AG09319 (cell line): ENCODE measurements at regions not wholly inside any gene's neighbourhood (a gene's known extent, or its start where the extent isn't known, plus 50 kb on each side); places are given as distances from the start of the nearest gene placed in this dataset.

Experiments used
- DNase-seq: peaks from one replicate; pipeline ENCODE4 v3.0.0-alpha.2; 2010; ENCODE audit warnings: low read depth; ENCODE audit errors: extremely low read depth
- TF ChIP-seq, protein P1 (sequence below): IDR thresholded peaks from 2 replicates; pipeline ENCODE4 v1.5.1; 2011; ENCODE audit warnings: low read depth, mild to moderate bottlenecking, inconsistent platforms, low read length, moderate library complexity

DNA sequence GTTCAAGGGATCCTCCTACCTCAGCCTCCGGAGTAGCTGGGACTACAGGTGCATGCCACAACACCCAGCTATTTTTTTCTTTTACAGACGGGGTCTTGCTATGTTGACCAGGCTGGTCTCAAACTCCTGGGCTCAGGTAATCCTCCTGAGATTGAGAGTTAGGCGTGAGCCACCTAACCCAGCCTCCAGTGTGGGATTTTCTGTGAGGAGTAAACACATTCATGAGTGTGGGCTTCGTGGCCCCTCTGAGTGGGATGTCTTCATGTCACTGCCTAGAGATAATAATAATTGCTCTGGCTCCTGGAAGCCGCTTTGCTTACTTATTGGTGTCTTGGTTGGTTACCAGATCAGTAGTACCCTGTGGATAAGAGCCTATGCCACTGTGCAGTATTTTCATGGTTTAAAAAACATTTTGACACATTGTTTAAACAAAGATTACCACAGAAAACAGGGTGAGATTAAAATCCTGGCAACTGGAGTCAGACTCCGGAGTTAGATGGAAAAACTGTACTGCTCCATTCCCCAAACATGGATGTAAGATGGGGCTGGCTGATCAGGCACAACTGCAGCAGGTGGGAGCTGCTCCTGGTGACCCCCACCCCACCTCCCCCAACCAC lies 159.1 kb upstream of the RAB4A start:
- no peak for DNase-seq
- TF ChIP-seq, protein P1, sequence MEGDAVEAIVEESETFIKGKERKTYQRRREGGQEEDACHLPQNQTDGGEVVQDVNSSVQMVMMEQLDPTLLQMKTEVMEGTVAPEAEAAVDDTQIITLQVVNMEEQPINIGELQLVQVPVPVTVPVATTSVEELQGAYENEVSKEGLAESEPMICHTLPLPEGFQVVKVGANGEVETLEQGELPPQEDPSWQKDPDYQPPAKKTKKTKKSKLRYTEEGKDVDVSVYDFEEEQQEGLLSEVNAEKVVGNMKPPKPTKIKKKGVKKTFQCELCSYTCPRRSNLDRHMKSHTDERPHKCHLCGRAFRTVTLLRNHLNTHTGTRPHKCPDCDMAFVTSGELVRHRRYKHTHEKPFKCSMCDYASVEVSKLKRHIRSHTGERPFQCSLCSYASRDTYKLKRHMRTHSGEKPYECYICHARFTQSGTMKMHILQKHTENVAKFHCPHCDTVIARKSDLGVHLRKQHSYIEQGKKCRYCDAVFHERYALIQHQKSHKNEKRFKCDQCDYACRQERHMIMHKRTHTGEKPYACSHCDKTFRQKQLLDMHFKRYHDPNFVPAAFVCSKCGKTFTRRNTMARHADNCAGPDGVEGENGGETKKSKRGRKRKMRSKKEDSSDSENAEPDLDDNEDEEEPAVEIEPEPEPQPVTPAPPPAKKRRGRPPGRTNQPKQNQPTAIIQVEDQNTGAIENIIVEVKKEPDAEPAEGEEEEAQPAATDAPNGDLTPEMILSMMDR: no peak

DNA sequence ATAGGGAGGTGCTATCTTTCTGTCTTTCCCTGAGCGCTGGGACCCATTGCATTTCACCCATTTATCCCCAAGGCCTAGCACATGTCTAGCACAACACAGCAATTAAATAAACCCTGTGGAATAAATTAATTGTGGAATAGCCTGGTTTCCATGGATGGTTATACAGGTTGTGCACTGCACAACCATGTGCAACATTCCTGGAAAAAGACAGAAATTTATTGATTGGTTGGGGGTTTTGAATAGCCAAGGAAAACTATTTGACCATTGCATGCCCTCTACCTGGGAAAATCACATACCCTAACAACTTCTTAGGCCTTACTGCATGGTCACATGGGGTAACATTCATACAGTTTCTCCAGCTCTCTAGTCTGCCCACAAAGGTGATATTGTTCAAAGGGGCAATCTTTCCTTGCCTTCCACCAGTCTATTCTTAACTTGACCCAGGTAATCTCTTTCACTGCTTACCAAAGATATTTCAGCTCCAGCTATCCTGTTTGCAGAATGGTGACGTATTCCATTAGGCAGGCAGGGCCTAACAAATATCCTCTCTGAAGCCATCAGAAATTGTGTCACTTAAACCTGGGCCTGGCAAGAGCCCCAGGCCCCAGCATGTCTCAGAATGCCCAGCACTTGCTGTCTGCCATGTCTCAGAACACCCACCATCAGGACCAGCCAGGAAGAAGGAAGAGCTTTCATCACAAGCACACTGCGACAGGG lies 157.9 kb upstream of the RAB4A start:
- DNase-seq: no peak
- TF ChIP-seq, protein P1: no peak

DNA sequence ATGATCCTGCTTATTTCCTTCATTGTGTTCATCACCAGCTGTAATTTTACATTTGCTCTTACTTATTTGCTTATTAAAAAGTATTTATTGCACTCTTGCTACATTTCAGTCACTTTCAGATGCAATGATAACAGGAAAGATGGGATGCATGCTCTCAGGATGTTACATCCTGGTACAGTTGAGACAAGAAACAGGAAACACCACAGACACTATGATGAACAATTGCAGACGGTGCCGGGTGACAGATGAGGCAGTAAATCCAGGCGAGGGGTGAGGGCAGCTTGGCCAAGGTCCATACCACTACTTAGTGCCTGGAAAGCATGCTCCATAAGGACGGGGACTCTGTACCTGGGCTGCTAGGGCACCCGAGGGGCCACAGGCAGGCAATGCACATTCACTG lies 156.6 kb upstream of the RAB4A start:
- no peak for DNase-seq
- TF ChIP-seq, protein P1: no peak

DNA sequence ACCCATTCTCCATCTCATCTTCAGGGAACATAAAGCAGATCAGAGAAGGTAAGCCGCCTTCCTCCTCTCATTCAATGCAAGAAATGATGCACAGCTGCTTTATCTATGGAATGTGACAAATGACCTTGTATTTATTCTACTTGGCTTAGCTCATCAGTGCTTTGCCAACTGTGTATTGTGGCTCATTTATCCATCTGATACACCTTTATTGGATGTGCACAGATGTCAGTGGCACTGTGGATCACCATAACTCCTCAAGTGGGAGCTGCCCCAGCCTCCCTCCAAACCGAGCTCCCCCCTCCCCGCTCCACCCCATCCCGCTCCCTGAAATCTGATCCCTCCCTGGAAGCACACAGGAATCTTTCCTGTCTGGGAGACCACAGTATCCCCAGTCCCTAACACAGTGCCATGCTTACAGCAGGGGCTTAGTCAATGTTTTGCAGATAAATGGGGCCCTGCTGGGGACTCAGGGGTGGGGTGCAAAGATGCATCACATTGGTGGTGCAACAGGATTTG lies 156.0 kb upstream of the RAB4A start:
- TF ChIP-seq, protein P1: no peak
- DNase-seq: no peak

DNA sequence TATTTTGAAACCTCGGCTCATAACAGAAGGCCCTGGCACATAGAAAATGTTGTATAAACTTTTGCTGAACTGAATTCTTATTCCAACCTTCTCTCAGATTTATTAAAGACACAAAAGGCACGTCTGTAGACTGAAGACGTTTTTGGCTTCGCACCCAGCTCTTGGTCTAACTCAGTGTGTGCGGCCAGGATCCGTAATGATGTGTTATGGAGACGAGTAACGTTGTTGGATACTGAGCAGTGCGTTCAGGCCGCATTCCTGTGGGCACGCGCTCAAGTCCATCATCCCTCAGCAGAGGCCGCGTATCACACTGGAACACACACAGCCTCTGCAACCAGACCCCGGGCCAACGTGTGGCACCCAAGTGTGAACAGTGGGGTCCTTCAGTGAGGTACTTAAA lies 154.8 kb upstream of the RAB4A start:
- no peak for DNase-seq
- TF ChIP-seq, protein P1: no peak

DNA sequence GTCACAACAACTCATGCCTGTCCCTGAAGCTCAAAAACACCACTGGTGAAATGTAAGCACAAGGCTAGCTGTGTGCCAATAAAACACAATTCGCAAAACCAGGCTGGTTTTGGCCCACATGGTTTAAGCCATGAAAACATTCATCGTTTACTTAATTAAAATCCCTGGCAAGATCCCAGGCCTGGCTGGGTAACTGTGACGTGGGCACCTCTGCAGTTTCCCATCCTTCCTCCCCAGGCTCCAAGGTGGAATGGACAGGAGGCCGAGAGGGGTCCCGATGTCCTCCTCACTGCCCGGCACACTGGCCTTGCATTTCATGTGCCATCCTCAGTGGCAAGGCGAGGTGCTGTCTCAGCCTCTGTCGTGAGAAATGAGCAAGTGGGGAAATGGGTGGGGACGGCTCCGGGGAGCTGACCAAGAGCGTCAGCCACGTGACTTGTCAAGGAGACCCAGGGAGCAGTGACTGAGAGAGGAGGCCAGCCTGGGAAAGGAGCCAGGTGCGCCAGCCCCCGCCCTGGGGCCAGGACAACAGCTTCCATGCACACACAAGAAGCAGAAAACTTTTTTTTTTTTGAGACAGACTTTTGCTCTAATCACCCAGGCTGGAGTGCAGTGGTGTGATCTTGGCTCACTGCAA lies 153.1 kb upstream of the RAB4A start:
- DNase-seq: no peak
- TF ChIP-seq, protein P1: no peak
